Stimulated activated CD4-positive, alpha-beta T cell treated with anti-CD3 and anti-CD28 coated beads, Interleukin-15, amount 100 ng/mL, for 24 hours (primary cell): ENCODE measurements at regions not wholly inside any gene's neighbourhood (a gene's known extent, or its start where the extent isn't known, plus 50 kb on each side); places are given as distances from the start of the nearest gene placed in this dataset.
"Not testable (repeated sequence)": the region's sequence is repeated elsewhere in the genome, so short reads cannot be mapped to it uniquely, and the experiment has no call there.

Source experiments
- DNase-seq: peaks from one replicate; pipeline ENCODE4 v3.0.0-alpha.2; 2020

DNA sequence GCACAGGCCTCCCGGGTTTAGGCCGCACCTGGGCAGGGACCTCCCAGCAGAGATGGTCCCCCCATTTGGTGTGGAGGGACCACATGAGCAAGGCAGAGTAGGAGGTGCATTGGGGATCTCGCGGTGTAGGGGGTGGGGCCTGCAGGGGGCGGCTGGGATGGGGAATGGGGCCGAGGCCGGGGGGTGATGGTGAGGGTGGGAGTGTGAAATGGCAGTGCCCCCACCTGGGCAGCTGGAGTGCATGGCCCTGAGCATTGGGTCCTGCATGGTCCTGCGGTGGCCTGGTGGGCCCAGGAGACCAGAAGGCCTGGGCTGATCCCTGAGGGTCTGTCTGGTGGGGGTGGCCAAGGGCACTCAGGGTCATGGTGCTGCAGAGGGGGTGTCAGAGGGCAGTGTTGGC, 111.8 kb downstream of the KIF26A start:
- DNase-seq, result no peak

DNA sequence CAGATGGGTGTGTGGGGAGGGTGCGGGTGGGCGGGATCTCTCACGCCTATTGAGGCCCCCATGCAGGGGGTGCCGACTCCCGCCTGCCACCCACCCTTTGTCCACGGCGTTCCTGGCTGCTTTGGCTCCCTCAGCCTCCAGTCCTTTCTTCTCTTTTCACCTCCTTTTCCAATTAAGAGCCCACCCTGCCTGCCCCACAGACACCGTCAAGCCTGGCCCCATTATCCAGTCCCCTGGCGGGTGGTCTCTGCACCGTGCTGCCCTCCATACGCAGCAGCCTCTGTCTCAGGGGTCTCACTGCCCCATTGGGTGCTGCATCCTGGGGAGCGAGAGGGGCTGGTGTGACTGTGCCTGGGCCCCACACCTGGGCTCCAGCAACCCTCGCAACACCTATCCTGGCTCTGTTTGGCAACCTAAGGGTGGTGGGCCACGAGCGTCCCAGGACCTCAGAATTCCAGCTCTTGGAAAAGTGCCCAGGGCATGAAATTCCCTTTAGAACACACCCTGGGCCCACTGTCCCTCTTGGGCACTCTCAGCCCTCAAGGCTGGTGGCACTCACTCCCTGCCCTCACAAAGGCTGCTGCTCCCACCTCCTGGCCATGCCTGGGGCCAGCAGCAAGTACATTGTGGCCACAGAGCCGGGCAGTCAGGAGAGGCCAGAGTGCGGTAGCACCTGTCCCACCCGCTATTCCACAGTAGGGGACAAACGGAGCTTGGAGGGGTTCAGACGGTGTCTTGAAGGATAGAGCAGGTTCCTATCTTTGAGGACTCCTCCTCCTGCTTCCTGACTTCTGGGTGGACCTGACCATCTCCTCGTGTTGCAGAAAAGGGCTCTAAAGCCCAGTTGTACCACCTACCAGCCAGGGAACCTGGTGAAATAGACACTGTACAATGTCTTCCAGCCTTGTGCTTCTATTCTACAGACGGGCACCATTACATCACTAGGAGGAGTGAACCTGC, 114.1 kb downstream of the KIF26A start:
- no peak for DNase-seq

DNA sequence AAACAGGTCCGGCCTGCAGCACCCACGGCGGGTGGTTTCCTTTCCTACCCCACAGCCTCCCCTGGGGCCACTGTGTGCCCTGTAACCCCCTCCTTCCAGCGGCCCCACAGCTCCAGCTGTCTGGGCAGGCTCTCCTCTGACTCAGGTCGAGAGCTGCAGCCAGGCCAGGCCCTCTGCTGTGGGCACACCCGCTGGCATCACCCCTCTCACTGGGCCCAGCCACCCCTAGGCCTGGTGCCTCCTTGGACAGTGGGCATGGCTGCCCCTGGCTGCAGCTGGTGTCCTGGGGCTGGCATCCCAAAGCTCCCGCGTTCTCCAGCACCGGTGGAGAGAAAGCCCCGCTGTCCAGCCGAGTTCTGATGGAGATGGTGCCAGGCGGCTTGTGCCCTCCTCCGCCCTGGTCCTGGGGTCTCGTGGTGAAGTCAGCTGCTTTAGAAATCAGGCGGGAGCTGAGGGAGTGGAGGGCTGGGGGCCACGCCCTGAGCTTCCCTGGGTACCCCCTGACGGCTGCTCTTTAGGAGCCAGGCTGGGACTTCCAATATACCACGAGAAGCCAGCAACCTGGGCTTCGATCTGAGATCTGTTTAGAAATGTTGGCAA, 114.9 kb downstream of the KIF26A start:
- no peak for DNase-seq

- DNase-seq, result no peak
Observed at GRCh38 chr14:104253901-104254353, 115.5 kb downstream of the KIF26A start.

DNA sequence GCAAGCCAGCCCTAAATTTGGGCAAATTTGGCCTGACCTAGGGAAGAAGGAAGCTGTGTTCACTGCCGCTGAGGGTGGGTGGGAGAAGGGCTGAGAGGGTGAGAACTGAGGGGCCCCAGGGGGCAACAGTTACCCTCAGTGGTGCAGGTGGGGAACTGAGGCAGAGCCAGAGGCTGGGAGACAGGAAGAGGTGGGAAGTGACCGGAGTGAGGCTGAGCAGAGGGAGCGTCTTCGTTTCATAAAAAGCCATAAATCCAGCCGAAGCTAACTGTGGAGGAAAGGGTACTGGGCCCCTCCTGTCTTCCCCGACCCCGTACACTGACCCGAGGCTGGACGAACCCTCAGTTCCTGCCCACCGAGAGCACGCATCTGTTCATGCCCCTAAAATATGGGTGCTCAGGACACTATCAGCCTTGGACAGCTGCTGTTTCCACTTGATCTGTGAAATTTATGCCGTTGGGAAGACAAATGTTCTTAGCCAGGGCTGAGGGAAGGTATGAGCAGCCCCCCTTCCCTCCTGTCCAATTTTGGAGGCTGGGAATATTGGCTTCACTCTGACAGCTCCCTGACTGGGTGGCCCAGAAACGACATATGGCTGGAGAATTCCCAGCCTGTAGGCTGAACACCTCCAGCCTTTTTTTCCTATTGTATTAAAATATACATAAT, 116.5 kb downstream of the KIF26A start:
- no peak for DNase-seq

DNA sequence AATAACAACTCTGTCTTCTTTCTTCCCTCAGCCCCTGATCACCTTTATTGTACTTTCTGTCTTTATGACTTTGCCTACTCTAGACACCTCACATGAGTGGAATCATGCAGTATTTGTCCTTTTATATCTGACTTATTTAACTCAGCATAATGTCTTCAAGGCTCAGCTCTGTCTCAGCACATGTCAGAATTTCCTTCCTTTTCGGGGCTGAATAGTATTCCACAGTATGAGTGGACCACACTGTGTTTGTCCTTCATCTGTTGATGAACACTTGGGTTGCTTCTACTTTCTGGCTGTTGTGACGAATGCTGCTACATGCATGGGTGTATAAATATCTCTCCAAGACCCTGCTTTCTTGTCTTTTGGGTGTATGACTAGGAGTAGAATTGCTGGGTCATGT, 117.6 kb downstream of the KIF26A start:
- no peak for DNase-seq

GRCh38 chr14:104262515-104263514, 124.4 kb downstream of the KIF26A start:
- DNase-seq, result no peak

DNA sequence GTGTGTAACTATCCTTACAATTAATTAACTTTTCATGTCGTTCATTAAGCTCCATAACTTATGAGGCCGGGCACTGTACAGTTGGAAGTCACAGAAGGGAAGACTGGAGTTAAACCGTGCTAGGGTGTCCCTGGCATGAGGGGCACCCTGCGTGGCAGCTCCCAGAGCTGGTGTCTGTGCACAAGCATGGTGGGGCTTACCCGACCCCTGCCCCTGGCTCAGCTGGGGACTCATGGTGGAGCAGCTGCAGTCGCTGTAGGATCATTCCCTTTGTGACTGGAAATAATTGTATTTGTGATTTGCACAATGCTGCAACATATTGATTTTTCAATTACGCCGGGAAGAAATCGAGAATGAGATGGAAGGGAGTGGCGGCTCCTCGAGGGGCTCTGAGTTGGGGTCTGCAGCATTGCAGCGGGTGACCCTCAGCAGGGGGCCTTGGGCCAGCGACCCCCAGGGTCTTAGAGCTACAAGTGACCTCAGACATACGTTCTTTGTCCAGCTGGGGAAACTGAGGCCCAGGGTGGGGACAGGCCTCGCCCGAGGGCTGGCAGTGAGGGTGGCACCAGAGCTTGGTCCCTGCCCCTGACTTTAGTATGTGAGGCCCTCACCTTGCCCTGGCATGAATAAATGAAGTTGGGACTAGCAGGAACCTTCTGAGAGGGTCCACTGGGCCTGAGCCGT, 125.4 kb downstream of the KIF26A start:
- DNase-seq, result no peak

DNA sequence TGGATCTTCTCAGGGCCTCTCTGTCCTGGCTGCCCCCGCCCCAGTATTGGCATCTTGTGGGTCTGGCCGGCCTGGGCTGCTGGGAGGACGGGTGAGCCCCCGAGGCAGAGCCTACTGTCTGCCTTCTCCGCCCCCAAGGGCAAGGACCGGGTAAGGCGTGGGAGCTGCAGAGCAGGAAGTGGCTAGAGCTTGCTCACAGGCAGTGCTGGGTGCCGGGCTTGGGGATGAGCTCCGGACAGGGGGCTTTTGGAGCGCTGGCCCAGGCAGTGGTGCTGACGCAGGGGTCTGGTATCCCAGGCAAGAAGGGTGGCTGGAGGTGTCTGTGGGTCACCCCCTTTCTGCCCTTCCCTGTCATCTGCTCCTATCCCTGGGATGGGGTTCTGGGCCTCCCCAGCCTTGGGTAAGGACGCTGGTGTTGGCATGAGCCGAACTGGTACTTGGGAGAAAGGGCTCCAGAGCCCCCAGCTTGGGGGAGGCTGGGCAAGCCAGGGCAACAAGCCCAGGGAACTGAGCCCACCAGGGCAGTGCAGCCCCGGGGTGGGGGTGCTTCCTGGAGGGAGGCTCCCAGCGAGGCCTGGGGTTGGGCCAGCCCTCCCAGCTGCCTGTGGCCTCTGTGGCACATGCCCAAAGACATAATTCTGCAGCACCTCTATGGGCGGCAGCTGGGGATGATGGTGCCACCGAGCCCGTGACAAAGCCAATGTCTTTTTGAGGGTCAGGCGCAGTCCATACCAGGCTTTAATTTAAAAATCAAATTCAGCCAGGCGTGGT, 126.3 kb downstream of the KIF26A start:
- no peak for DNase-seq

DNA sequence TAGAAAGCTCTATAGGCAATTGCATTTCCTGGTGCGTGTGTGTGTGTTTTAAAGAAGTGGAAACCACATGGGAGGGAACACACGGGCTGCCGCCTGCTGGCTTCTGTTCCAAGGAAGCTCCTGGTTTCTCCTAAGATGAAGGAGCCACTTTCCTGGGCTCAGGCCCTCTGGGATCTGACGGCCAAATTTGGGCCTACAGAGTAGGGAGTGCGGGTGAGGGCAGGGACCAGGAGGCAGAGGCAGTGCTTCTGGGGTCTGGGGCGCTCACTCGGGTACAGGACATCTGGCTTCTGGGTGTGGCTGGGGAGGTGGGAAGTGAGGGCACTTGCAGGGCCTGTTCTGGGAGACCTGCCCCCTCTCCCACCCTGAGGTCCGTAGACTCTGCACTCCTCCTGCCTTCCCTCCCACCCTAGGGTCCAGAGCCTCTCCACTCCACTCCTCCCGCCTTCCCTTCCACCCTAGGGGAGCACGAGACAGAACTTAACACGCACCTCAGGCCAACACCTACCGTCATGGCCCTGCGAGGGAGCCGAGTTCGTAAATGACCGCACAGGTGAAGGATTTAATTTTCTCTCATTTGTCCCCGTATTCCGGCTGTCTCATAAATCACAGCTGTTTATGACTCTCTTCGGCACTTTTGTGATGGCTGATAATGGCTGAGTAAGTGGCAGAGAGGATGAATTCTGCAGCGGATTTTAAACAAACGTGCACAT, 127.7 kb downstream of the KIF26A start:
- no peak for DNase-seq

DNA sequence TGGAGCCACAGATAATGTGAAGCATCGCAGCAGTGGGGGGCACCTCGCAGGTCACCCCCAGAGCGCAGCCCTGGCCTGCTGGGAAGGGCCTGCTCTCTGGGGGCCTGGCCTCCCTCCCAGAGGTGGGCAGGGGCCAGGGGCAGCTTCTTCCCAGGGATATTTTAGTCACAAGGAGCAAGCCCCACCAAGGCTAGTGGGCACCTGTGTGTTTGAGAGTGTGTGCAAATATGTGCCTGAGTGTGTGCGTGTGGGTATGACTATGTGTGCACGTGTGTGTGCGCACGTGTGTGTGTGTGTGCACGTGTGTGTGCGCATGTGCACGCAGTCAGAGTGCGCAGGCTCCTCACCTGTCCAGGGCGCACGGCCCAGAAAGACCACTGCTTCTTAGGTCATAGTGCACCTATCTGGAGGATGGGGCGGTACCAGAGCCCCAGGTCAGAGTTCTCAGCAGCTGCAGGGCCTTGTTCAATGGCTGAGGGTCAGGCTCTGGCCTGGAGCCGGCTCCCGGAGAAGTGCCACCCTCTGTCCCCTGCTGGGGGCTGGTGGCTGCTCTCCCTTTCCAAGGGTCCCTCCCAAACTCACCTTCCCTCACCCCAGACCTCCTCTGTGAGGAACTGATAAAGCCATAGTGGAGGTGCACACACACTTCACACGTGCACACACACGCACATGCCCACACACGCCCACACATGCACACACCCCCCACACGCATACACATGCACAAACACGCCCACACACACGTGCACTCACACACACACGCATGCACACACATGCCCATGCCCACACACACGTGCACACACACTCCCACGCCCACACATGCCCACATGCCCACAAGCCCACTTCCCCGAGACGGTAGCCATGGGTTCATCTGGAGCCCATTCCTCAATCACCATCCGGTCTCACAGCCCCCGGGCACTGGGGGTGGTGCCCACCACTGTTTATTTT, 128.5 kb downstream of the KIF26A start:
- DNase-seq, result no peak

DNA sequence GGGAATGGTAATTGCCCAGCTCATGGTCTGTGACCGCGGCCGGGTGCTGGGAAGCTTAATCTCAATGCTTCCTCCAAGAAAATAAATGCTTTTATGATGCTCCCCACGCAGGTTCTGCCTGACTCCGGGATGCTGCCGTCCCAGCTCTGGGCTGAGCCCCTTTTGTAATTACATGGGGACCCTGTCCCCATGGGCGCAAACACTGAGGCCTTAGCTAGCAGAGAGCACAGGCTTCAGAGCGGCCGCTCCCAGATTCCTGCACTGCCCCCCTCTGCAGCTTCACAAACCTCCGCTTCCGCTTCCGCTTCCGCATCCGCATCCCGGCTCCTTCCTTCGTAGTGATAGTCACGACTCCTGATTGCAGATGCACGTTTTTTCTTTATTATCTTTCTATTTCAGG, 129.5 kb downstream of the KIF26A start:
- no peak for DNase-seq

- no peak for DNase-seq
Observed at GRCh38 chr14:104268295-104268694, 129.9 kb downstream of the KIF26A start.

DNA sequence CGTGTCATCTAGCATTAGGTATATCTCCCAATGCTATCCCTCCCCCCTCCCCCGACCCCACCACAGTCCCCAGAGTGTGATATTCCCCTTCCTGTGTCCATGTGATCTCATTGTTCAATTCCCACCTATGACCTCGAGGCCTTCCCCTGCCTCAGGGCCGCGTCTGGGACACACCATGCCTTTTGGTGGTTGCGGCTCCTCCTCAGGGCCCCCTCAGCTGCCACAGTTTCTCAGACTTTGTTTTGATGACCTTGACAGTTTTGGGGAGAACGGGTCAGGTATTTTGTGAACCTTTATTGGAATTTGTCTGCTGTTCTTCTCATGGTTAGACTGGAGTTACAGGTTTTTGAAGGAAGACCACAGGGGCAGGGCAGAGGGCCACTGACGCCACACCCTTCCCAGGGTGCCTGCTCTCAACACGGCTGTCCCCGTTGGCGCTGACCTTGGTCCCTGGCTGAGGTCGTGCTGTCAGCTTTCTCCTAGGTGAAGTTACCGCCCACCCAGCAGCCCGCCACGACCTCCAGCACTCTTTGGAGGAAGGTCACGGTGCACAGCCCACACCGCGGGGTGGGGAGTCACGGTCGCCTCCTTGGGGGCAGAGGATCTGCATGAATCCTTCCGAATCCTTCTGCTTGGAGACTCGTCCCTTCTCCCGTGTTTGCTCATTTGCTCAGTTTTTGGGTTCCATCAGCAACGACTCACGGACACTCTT, 130.5 kb downstream of the KIF26A start:
- no peak for DNase-seq

- not testable (repeated sequence) for DNase-seq
Observed at GRCh38 chr14:104269511-104270241, 131.3 kb downstream of the KIF26A start.

- no peak for DNase-seq
Observed at GRCh38 chr14:104271391-104271790, 133.0 kb downstream of the KIF26A start.

- DNase-seq, result no peak
Observed at GRCh38 chr14:104274806-104275205, 136.4 kb downstream of the KIF26A start.
